Panc1 (cell line): ENCODE measurements at regions not wholly inside any gene's neighbourhood (a gene's known extent, or its start where the extent isn't known, plus 50 kb on each side); places are given as distances from the start of the nearest gene placed in this dataset.

ENCODE experiments used
- CTCF ChIP-seq: fragments of 450-650 bp; IDR thresholded peaks from 2 replicates; pipeline ENCODE4 v1.5.1; 2017; ENCODE audit warnings: mild to moderate bottlenecking
- POLR2AphosphoS5 ChIP-seq: IDR thresholded peaks from 2 replicates; pipeline ENCODE4 v1.6.1; 2012; ENCODE audit warnings: mild to moderate bottlenecking, low read depth, low read length, moderate library complexity
- REST ChIP-seq, 2 experiments: IDR thresholded peaks; 2 replicates each; pipeline ENCODE4 v1.6.1; 2011 to 2012; ENCODE audit warnings: low read depth in 2 of 2, control low read depth in 1 of 2, low read length in 1 of 2, mild to moderate bottlenecking in 1 of 2, moderate library complexity in 1 of 2; ENCODE audit not compliant: insufficient read depth in 1 of 2

GRCh38 chr15:83372434-83372891, 74.7 kb upstream of the SH3GL3 start:
- TF ChIP-seq REST (IDR thresholded peaks at IDR 0.05; ENCODE audit: insufficient read depth in 1 of 2, low read depth in 2 of 2, low read length in 1 of 2): no peak
- no peak for TF ChIP-seq POLR2AphosphoS5
- TF ChIP-seq CTCF: no peak
